Lung (tissue), 11 donors: ENCODE measurements at regions not wholly inside any gene's neighbourhood (a gene's known extent, or its start where the extent isn't known, plus 50 kb on each side); places are given as distances from the start of the nearest gene placed in this dataset.
A peak's percentile ranks its signal among the peaks of the same experiment; 100 is the strongest.

Source experiments
- ATAC-seq: fragments of 200-7000 bp; cut with Tn5 transposase; one replicate; pipeline ENCODE4 v1.9.1; 2020; ENCODE audit warnings: moderate number of reproducible peaks; ENCODE audit not compliant: insufficient read depth, low FRiP score
- DNase-seq, 3 donors: peaks; one replicate each; pipeline ENCODE4 v3.0.0-alpha.2; 2013 to 2017
- H3K27ac ChIP-seq, 2 donors: one replicate each; pipeline ENCODE4 v1.5.1; 2013; ENCODE audit warnings: mild to moderate bottlenecking in 2 of 2, moderate library complexity in 2 of 2, control low read depth in 1 of 2, inconsistent platforms in 1 of 2, low read depth in 1 of 2, low read length in 1 of 2
- H3K27me3 ChIP-seq, 3 donors: one replicate each; pipeline ENCODE4 v1.5.1; 2013; ENCODE audit warnings: low read length in 2 of 3; ENCODE audit not compliant: control insufficient read depth in 3 of 3, insufficient read depth in 3 of 3
- H3K36me3 ChIP-seq, 4 donors: one replicate each; pipeline ENCODE4 v1.5.1; 2013; ENCODE audit warnings: low read length in 4 of 4, mild to moderate bottlenecking in 1 of 4, moderate library complexity in 1 of 4; ENCODE audit not compliant: control insufficient read depth in 4 of 4, insufficient read depth in 4 of 4
- H3K4me1 ChIP-seq, 5 donors: one replicate each; pipeline ENCODE4 v1.5.1; 2013; ENCODE audit warnings: low read length in 5 of 5, mild to moderate bottlenecking in 2 of 5, moderate library complexity in 1 of 5; ENCODE audit not compliant: control insufficient read depth in 5 of 5, insufficient read depth in 5 of 5
- H3K4me3 ChIP-seq: one replicate; pipeline ENCODE4 v1.5.1; 2013; ENCODE audit warnings: mild to moderate bottlenecking, control low read depth, moderate library complexity
- H3K9ac ChIP-seq, 2 donors: one replicate each; pipeline ENCODE4 v1.5.1; 2013; ENCODE audit warnings: low read length in 2 of 2, control low read depth in 1 of 2; ENCODE audit not compliant: insufficient read depth in 1 of 2
- H3K9me3 ChIP-seq, 4 donors: one replicate each; pipeline ENCODE4 v1.5.1; 2013; ENCODE audit warnings: low read length in 3 of 4, mild to moderate bottlenecking in 1 of 4, moderate library complexity in 1 of 4; ENCODE audit not compliant: control insufficient read depth in 4 of 4, insufficient read depth in 3 of 4
- CTCF ChIP-seq: IDR thresholded peaks from 2 replicates; pipeline ENCODE4 v1.5.1; 2012; ENCODE audit warnings: mild to moderate bottlenecking; ENCODE audit errors: control extremely low read depth, extremely low read depth
- WGBS, 2 donors: extraction: QIAGEN DNeasy Blood & Tissue Kit; methylation state at CpG; one replicate each; pipeline ENCODE4 v1.1.7; 2013; 5-methylcytosine and 5-hydroxymethylcytosine counted together
- donor health status: control.
- donor health status: control.
- donor health status: Bipolar disorder and iron deficiency.
- donor health status: healthy.
- donor health status: DM: yes; HTN: yes; CAD: no.

GRCh38 chr1:94634977-94635416 is 93.4 kb upstream of the F3 start:
- TF ChIP-seq CTCF = no peak
- ATAC-seq (no peak), DNase-seq (no peak)
- Histone ChIP-seq H3K4me3 (no peak overlapping the region), H3K27ac (no peak overlapping the region), H3K9me3 (peaks cover 0 to 4% (median 0%) of the 10 kb centered on the region in 4 donors), H3K36me3 (no peaks in the 10 kb centered on the region), H3K4me1 (no peaks in the 10 kb centered on the region), H3K27me3 (no peaks in the 10 kb centered on the region), H3K9ac (no peak overlapping the region)
- WGBS, 2 donors = 77 to 80% methylated on average over 2 of the region's 2 CpGs

- H3K36me3 ChIP-seq = no peaks in the 10 kb centered on the region
Measured at GRCh38 chr1:94633051-94633450, 91.5 kb upstream of the F3 start.

GRCh38 chr1:94629259-94630181 is 88.0 kb upstream of the F3 start:
- ATAC-seq (no peak), DNase-seq (peak in 1 of 3 donors; percentile 35)
- no peak for TF ChIP-seq CTCF
- 79 to 82% methylated on average over 16 of the region's 16 CpGs for WGBS, 2 donors
- Histone ChIP-seq H3K27ac (no peak overlapping the region), H3K4me3 (no peak overlapping the region), H3K9ac (no peak overlapping the region), H3K27me3 (no peaks in the 10 kb centered on the region), H3K36me3 (no peaks in the 10 kb centered on the region), H3K9me3 (no peaks in the 10 kb centered on the region), H3K4me1 (no peaks in the 10 kb centered on the region)

More at GRCh38 chr1:94633051-94633450, 91.5 kb upstream of the F3 start:
- Histone ChIP-seq H3K4me1 (no peaks in the 10 kb centered on the region), H3K9ac (no peak overlapping the region), H3K4me3 (no peak overlapping the region), H3K27me3 (no peaks in the 10 kb centered on the region), H3K27ac (no peak overlapping the region), H3K9me3 (no peaks in the 10 kb centered on the region)
- 72 to 88% methylated on average over 4 of the region's 4 CpGs for WGBS, 2 donors
- ATAC-seq (no peak), DNase-seq (peak in 1 of 3 donors; percentile 49)
- TF ChIP-seq CTCF = no peak
